DMS153 (cell line): ENCODE measurements at regions not wholly inside any gene's neighbourhood (a gene's known extent, or its start where the extent isn't known, plus 50 kb on each side); places are given as distances from the start of the nearest gene placed in this dataset.

Experiments
- DNase-seq: peaks from one replicate; lab custom pipeline; 2025; lab: John Stamatoyannopoulos, UW

GRCh38 chr21:32184065-32184464 is 94.8 kb downstream of the MIS18A start:
- DNase-seq: no peak

GRCh38 chr21:32183396-32183795 is 95.5 kb downstream of the MIS18A start:
- DNase-seq: no peak

- no peak for DNase-seq
Measured at GRCh38 chr21:32182449-32182848, 96.4 kb downstream of the MIS18A start.

- DNase-seq: no peak
Measured at GRCh38 chr21:32181457-32181856, 97.4 kb downstream of the MIS18A start.

GRCh38 chr21:32174819-32175218 is 104.0 kb downstream of the MIS18A start:
- DNase-seq: no peak

- no peak for DNase-seq
Measured at GRCh38 chr21:32173121-32173724, 105.6 kb downstream of the MIS18A start.

GRCh38 chr21:32172106-32172505 is 106.7 kb downstream of the MIS18A start:
- DNase-seq: no peak

- DNase-seq: no peak
Measured at GRCh38 chr21:32167513-32167912, 111.3 kb downstream of the MIS18A start.

GRCh38 chr21:32163386-32163785 is 115.5 kb downstream of the MIS18A start:
- DNase-seq: no peak

GRCh38 chr21:32162727-32163320 is 116.0 kb downstream of the MIS18A start:
- no peak for DNase-seq

- no peak for DNase-seq
Measured at GRCh38 chr21:32155226-32155625, 123.6 kb downstream of the MIS18A start.

- DNase-seq: no peak
Measured at GRCh38 chr21:32147041-32147440, 131.8 kb downstream of the MIS18A start.

- no peak for DNase-seq
Measured at GRCh38 chr21:32144851-32145250, 134.0 kb downstream of the MIS18A start.

- DNase-seq: no peak
Measured at GRCh38 chr21:32143241-32143939, 135.5 kb downstream of the MIS18A start.

- no peak for DNase-seq
Measured at GRCh38 chr21:32141318-32141633, 137.6 kb downstream of the MIS18A start.

GRCh38 chr21:32140604-32141317 is 138.1 kb downstream of the MIS18A start:
- no peak for DNase-seq

- no peak for DNase-seq
Measured at GRCh38 chr21:32140151-32140550, 138.7 kb downstream of the MIS18A start.

GRCh38 chr21:32138658-32139057 is 140.2 kb downstream of the MIS18A start:
- no peak for DNase-seq

- DNase-seq: no peak
Measured at GRCh38 chr21:32137931-32138330, 140.9 kb downstream of the MIS18A start.

GRCh38 chr21:32137266-32137665 is 141.6 kb downstream of the MIS18A start:
- DNase-seq: peak; percentile 65

GRCh38 chr21:32136546-32136945 is 142.3 kb downstream of the MIS18A start:
- DNase-seq: no peak

GRCh38 chr21:32135401-32136363 is 143.2 kb downstream of the MIS18A start:
- no peak for DNase-seq
